ENCODE measurements at regions not wholly inside any gene's neighbourhood (a gene's known extent, or its start where the extent isn't known, plus 50 kb on each side); places are given as distances from the start of the nearest gene placed in this dataset.

- no peak for DNase-seq (ENCODE audit: low read depth in 1 of 2, low spot score in 1 of 2)
- no peaks in the 10 kb centered on the region for H3K27me3 ChIP-seq (ENCODE audit: insufficient read depth, poor library complexity, severe bottlenecking)
- no peak for TF ChIP-seq CTCF (IDR thresholded peaks at IDR 0.05; ENCODE audit: insufficient read depth, low read length)
- no peak for TF ChIP-seq POLR2AphosphoS5 (IDR thresholded peaks at IDR 0.05; ENCODE audit: low read depth)
- no peak for TF ChIP-seq REST (IDR thresholded peaks at IDR 0.05; ENCODE audit: insufficient replicate concordance, low read depth)
- no peak for TF ChIP-seq SPI1 (IDR thresholded peaks at IDR 0.05; ENCODE audit: borderline replicate concordance, low read depth)
- no peak for TF ChIP-seq GABPA (IDR thresholded peaks at IDR 0.05; ENCODE audit: low read depth)
- H3K27ac ChIP-seq (replicated peaks): no peak overlapping the region
- H3K4me3 ChIP-seq (replicated peaks; ENCODE audit: insufficient read depth, low read length): no peak overlapping the region
Measured at GRCh38 chr4:19739101-19739651, 512.5 kb upstream of the SLIT2 start.

GRCh38 chr4:19736968-19737756, 514.5 kb upstream of the SLIT2 start:
- TF ChIP-seq REST (IDR thresholded peaks at IDR 0.05; ENCODE audit: insufficient replicate concordance, low read depth): no peak
- TF ChIP-seq CTCF (IDR thresholded peaks at IDR 0.05; ENCODE audit: insufficient read depth, low read length): no peak
- no peak for TF ChIP-seq SPI1 (IDR thresholded peaks at IDR 0.05; ENCODE audit: borderline replicate concordance, low read depth)
- TF ChIP-seq GABPA (IDR thresholded peaks at IDR 0.05; ENCODE audit: low read depth): no peak
- TF ChIP-seq POLR2AphosphoS5 (IDR thresholded peaks at IDR 0.05; ENCODE audit: low read depth): no peak
- Histone ChIP-seq H3K27me3 (ENCODE audit: insufficient read depth, poor library complexity, severe bottlenecking) (no peaks in the 10 kb centered on the region), H3K4me3 (replicated peaks; ENCODE audit: insufficient read depth, low read length) (no peak overlapping the region), H3K27ac (replicated peaks) (no peak overlapping the region)
- DNase-seq (ENCODE audit: low read depth in 1 of 2, low spot score in 1 of 2): no peak

GRCh38 chr4:19735012-19735411, 516.7 kb upstream of the SLIT2 start:
- no peak for DNase-seq (ENCODE audit: low read depth in 1 of 2, low spot score in 1 of 2)
- H3K27ac ChIP-seq (replicated peaks): no peak overlapping the region
- H3K4me3 ChIP-seq (replicated peaks; ENCODE audit: insufficient read depth, low read length): no peak overlapping the region
- H3K27me3 ChIP-seq (ENCODE audit: insufficient read depth, poor library complexity, severe bottlenecking): no peaks in the 10 kb centered on the region
- no peak for TF ChIP-seq CTCF (IDR thresholded peaks at IDR 0.05; ENCODE audit: insufficient read depth, low read length)
- TF ChIP-seq GABPA (IDR thresholded peaks at IDR 0.05; ENCODE audit: low read depth): no peak
- TF ChIP-seq POLR2AphosphoS5 (IDR thresholded peaks at IDR 0.05; ENCODE audit: low read depth): no peak
- TF ChIP-seq REST (IDR thresholded peaks at IDR 0.05; ENCODE audit: insufficient replicate concordance, low read depth): no peak
- no peak for TF ChIP-seq SPI1 (IDR thresholded peaks at IDR 0.05; ENCODE audit: borderline replicate concordance, low read depth)

Data from HL-60 (cell line).